Activated CD4-positive, alpha-beta T cell treated with anti-CD3 and anti-CD28 coated beads, Interleukin-2, Interleukin-6, amounts not matched to agents 100 ng/mL and 50 ng/mL, durations not matched to agents 16 hours and 8 hours (primary cell): ENCODE measurements at regions not wholly inside any gene's neighbourhood (a gene's known extent, or its start where the extent isn't known, plus 50 kb on each side); places are given as distances from the start of the nearest gene placed in this dataset.
A peak's percentile ranks its signal among the peaks of the same experiment; 100 is the strongest.
"Not testable (repeated sequence)": the region's sequence is repeated elsewhere in the genome, so short reads cannot be mapped to it uniquely, and the experiment has no call there.

Experiments used
- DNase-seq: peaks from one replicate; pipeline ENCODE4 v3.0.0-alpha.2; 2020

GRCh38 chr4:143819029-143819428 lies 86.3 kb downstream of the GYPE start:
- no peak for DNase-seq

- DNase-seq, result not testable (repeated sequence)
These were observed 87.5 kb downstream of the GYPE start for GRCh38 chr4:143817866-143818265.

GRCh38 chr4:143815375-143815774 lies 90.0 kb downstream of the GYPE start:
- not testable (repeated sequence) for DNase-seq

GRCh38 chr4:143813431-143814154 lies 91.8 kb downstream of the GYPE start:
- not testable (repeated sequence) for DNase-seq

GRCh38 chr4:143791693-143792092 lies 91.2 kb upstream of the FREM3 start:
- DNase-seq, result not testable (repeated sequence)

GRCh38 chr4:143790425-143790824 lies 90.0 kb upstream of the FREM3 start:
- DNase-seq, result not testable (repeated sequence)

- not testable (repeated sequence) for DNase-seq
These were observed 89.1 kb upstream of the FREM3 start for GRCh38 chr4:143789618-143790017.

GRCh38 chr4:143784567-143784966 lies 84.1 kb upstream of the FREM3 start:
- no peak for DNase-seq

- no peak for DNase-seq
These were observed 82.0 kb upstream of the FREM3 start for GRCh38 chr4:143782521-143782920.

GRCh38 chr4:143773998-143774895 lies 73.8 kb upstream of the FREM3 start:
- peak; percentile 64 for DNase-seq

GRCh38 chr4:143771269-143771668 lies 70.8 kb upstream of the FREM3 start:
- DNase-seq, result no peak

GRCh38 chr4:143768007-143768591 lies 67.6 kb upstream of the FREM3 start:
- no peak for DNase-seq

GRCh38 chr4:143763587-143763986 lies 63.1 kb upstream of the FREM3 start:
- no peak for DNase-seq

- DNase-seq, result no peak
These were observed 62.0 kb upstream of the FREM3 start for GRCh38 chr4:143762511-143762910.
